ENCODE measurements at regions not wholly inside any gene's neighbourhood (a gene's known extent, or its start where the extent isn't known, plus 50 kb on each side); places are given as distances from the start of the nearest gene placed in this dataset.

DNA sequence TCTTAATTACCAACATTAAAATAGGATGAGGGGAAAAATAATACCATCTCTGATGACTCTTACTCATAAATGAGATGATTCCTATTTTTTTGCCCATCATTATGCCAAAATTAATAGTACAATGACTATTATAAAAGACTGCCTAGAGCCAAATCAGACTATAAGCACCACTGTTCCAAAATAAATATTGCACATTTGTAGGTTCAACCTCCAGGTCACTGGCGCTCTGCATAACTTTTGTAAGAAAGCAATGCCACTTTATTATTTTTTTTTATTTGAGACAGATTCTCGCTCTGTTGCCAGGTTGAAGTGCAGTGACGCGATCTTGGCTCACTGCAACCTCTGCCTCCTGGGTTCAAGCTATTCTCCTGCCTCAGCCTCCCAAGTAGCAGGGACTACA is 142.5 kb upstream of the SP8 start:
- no peak overlapping the region for H3K4me3 ChIP-seq (ENCODE audit: low read depth, low read length)
- no peak for DNase-seq (ENCODE audit: low read depth)

DNA sequence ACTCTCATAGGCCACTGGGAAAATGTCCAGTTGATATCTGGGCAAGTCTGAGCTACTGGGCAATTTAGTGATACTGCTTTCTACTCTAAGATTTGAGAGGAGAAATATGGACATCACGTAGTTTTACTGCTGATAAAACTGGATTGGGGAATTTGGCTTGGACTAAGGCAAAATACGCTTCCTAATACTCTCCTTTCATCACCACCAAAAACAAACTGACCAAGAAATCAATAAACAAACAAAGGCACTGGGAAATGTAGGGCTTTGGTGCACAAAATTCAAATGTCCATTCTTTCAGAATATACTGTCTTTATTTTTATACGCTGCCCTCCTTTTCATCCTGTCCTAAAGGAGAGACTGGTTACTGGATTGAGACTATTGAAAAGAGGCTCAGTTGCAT is 145.1 kb upstream of the SP8 start:
- no peak overlapping the region for H3K4me3 ChIP-seq (ENCODE audit: low read depth, low read length)
- DNase-seq (ENCODE audit: low read depth): no peak

GRCh38 chr7:20932785-20933527 is 146.3 kb upstream of the SP8 start:
- DNase-seq (ENCODE audit: low read depth): no peak
- no peak overlapping the region for H3K4me3 ChIP-seq (ENCODE audit: low read depth, low read length)

DNA sequence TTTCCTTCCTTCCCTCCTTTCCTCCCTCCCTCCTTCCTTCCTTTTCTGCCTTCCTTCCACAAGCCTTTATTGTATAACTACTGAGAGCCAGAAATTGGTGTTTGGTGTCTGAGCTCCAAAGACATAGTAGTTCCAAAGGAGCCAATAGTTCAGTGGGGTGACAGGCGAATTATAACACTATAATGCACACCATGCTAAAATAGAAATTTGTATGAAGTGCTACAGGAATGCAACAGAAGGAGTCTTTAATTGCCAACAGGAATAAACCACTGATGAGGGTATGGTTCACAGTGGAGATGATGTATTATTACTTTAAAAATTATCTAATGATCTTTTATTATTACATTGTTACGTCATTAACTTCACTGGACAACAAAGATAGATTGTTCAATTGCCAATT is 158.8 kb upstream of the SP8 start:
- DNase-seq (ENCODE audit: low read depth): no peak
- H3K4me3 ChIP-seq (ENCODE audit: low read depth, low read length): no peak overlapping the region

GRCh38 chr7:20952916-20953315 is 166.2 kb upstream of the SP8 start:
- no peak overlapping the region for H3K4me3 ChIP-seq (ENCODE audit: low read depth, low read length)
- DNase-seq (ENCODE audit: low read depth): no peak

- DNase-seq (ENCODE audit: low read depth): no peak
- H3K4me3 ChIP-seq (ENCODE audit: low read depth, low read length): no peak overlapping the region
Observed at GRCh38 chr7:20954711-20955619, 168.3 kb upstream of the SP8 start.

DNA sequence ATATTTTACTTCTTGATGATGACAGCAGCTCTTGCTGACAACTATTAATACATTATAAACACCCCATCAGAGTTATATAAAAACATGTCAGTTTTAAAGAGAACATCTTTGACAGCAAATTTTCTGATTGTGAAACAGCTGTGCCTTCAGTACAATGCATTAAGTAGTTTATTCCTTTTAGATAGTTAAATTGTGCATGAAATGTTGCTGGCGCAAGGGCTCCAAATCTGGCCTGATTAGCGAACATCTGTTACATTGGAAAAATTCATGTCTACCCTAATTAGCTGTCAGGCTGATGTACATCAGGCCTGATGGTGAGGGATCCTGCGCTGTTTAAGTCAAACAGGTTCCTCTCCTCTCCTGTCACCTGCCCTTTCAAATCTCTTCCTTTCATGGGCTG is 171.9 kb upstream of the SP8 start:
- no peak for DNase-seq (ENCODE audit: low read depth)
- no peak overlapping the region for H3K4me3 ChIP-seq (ENCODE audit: low read depth, low read length)

DNA sequence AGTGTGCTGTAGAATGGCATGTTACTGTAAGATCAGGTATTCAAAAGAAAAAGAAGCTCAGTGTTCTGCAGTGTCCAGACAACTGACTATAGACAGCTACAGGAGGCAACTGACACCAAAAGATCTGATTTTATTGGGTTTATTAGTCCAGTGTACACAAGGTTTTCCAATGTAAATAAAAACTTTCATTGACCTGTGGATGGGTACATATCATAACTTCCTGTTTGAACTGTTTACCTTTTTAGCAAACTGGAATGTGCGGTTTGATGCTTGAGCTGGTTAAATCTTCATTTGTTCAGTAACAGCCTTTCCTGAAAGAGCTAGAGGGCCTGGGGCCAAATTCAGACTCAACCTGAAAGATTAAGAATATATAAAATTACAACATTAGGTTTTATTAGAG is 172.6 kb upstream of the SP8 start:
- H3K4me3 ChIP-seq (ENCODE audit: low read depth, low read length): no peak overlapping the region
- no peak for DNase-seq (ENCODE audit: low read depth)

- DNase-seq (ENCODE audit: low read depth): no peak
- no peak overlapping the region for H3K4me3 ChIP-seq (ENCODE audit: low read depth, low read length)
Observed at GRCh38 chr7:20963556-20964280, 177.0 kb upstream of the SP8 start.

DNA sequence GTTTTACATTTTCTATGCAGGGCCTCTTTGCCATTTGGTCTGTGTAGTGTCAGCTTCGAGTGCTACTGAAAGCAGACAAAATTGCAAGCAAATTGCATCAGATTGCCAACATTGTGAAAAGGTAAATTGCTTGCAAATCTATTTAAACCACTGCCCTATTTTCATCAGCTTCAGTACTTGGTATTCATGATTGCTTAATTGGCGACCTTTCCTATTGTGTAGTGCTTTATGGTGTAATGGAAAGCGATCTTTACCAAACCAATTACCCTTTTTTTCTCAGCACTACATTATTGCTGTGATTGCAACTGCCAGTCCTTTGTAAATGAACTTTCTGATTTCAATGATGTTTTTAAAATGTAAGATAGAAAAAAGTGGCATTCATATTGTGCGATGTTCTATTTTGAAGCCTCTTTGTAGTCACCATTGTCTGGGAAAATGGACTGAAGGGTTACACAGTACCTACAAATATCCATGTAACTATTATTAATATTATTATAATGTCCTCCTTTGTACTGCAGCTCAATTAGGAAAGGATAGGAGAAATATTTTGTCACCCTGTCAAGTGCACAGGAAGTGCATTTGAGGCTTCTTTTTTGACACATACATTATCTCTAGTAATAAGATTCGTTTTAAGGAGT is 177.7 kb upstream of the SP8 start:
- no peak overlapping the region for H3K4me3 ChIP-seq (ENCODE audit: low read depth, low read length)
- DNase-seq (ENCODE audit: low read depth): no peak

DNA sequence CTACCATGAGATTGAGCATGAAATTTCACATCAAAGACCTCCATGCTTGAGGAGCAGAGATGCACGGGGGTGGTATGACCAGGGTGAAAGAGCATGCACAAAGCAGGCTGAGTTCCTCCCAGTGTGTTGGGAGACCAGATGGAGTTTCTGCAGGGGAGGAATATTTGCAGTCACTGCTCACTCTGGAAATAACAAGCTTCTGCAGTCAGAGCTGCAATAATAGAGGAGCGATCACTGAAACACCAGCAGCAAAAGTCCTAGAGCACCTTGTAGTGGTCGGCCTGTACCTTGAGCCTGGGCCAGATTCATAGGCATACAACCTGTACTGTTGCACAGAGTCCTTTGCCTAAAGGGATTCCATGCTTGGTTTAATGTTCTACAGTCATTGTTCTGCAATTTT is 184.5 kb upstream of the SP8 start:
- no peak for DNase-seq (ENCODE audit: low read depth)
- no peak overlapping the region for H3K4me3 ChIP-seq (ENCODE audit: low read depth, low read length)

DNA sequence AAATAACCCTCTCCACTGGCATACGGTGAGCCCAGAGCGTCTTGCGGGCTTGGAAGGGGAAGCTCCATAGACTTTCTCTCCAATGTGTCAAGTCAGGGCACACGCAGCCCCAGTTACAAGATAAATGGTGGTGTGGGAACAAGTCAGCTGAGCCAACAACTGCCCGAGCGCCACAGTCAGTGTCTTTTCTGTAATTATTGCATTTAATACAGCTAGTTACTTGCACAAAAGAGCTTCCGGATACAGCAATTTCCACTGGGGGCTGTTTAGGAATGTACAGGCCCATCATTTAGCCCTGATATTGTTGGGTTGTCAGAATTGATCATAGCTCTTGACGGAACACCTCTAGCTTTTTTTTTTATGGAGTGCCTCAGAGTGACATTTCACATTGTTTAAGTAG is 193.5 kb upstream of the SP8 start:
- no peak for DNase-seq (ENCODE audit: low read depth)
- H3K4me3 ChIP-seq (ENCODE audit: low read depth, low read length): no peak overlapping the region

DNA sequence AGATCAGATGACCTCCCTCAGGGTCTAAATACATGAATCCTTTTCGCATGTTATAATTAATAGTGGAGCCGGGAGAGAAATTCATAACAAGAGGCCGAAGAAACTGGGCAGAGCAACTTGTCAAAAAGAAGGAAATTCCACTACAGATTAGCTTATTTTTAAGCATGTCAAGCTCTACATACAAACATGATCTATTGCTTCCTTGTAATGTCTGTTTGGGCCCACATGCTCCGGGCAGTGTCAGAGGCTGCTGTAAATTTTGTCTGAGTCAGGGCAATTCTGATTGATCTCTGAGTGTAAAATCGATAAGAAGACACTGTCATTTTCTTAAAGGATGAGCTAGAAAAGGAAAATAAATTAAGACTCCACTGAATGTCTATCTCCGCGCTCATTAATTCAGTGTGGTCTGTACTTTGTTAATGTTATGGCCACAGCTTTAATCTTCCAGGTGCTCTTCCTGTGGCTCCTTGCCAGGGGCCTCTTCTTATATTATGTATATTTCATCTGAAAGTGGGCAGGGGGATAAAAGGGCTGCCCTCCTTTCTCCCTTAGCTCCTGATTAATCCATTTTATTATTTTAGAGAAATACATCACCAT is 194.1 kb upstream of the SP8 start:
- DNase-seq (ENCODE audit: low read depth): no peak
- no peak overlapping the region for H3K4me3 ChIP-seq (ENCODE audit: low read depth, low read length)

- no peak overlapping the region for H3K4me3 ChIP-seq (ENCODE audit: low read depth, low read length)
- DNase-seq (ENCODE audit: low read depth): no peak
Observed at GRCh38 chr7:20988340-20988739, 201.7 kb upstream of the SP8 start.

- H3K4me3 ChIP-seq (ENCODE audit: low read depth, low read length): no peak overlapping the region
- no peak for DNase-seq (ENCODE audit: low read depth)
Observed at GRCh38 chr7:20991544-20991943, 204.9 kb upstream of the SP8 start.

GRCh38 chr7:20993693-20994092 is 207.0 kb upstream of the SP8 start:
- no peak for DNase-seq (ENCODE audit: low read depth)
- no peak overlapping the region for H3K4me3 ChIP-seq (ENCODE audit: low read depth, low read length)

GRCh38 chr7:20998309-20998708 is 211.6 kb upstream of the SP8 start:
- no peak for DNase-seq (ENCODE audit: low read depth)
- no peak overlapping the region for H3K4me3 ChIP-seq (ENCODE audit: low read depth, low read length)

GRCh38 chr7:21011153-21011552 is 224.5 kb upstream of the SP8 start:
- DNase-seq (ENCODE audit: low read depth): no peak
- no peak overlapping the region for H3K4me3 ChIP-seq (ENCODE audit: low read depth, low read length)

DNA sequence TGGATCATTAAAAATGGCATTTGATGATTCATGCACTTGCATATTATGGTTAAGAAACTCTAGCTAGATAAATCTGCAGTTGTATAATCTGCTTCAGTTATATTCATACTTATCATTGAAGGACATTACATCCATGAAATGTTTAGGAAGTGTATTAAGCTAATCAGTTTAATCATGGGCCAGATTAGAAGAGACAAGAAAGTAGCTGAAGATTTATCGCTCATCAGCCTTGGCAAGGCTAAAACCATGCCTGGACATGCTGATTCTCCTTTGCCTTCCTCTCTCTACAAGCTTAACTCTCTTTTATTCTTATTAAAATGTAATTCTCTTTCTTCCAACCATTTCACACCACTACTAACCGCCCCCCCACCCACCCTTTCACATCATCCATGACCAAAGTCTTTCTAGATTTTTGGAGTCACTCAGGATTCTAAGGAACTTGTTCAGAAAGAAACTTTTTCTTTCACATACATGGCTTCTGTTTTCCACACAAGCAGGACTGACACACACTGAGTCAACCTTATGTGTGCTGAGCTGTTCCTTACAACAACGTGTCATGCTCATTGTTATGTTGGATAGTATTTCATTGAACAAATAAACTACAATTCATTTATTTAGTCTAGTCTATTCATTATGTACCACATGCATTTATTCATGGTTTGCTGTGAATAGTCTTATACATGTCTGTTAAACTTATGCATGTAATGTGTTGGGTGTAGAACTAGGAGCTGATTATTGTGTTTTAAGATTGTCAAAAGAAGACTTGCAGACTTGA is 227.3 kb upstream of the SP8 start:
- no peak overlapping the region for H3K4me3 ChIP-seq (ENCODE audit: low read depth, low read length)
- DNase-seq (ENCODE audit: low read depth): no peak
